GM11168 (cell line): ENCODE measurements at regions not wholly inside any gene's neighbourhood (a gene's known extent, or its start where the extent isn't known, plus 50 kb on each side); places are given as distances from the start of the nearest gene placed in this dataset.

Source experiments
- in situ Hi-C: fragments of 300-500 bp; cut with MboI; formaldehyde crosslinking; loops from one replicate; pipeline ENCODE4 v1.12.0; 2022; ENCODE audit warnings: low sequenced_read_pairs; ENCODE audit not compliant: unreplicated experiment

DNA sequence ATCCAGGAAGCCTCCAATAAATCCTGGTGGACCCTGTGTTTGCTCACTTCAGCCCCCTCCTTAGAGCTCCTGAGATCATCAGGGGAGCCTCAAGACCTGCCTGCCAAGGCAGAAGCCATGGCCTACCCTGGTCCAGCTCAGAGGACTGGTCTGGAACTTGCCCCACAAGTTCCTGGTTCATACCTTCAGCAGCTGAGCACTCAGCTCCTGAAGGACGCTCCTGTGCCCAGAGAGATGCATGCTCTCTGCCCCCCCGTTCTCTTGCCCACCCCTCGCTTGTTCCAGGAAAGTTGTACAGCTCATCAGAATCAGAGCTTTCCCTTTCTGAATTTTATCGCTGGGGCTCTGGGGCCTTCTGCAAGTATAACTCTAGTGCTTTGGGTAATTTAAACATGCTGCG, 210.5 kb upstream of the ISX start:
- in situ Hi-C loops, result no loop called here

DNA sequence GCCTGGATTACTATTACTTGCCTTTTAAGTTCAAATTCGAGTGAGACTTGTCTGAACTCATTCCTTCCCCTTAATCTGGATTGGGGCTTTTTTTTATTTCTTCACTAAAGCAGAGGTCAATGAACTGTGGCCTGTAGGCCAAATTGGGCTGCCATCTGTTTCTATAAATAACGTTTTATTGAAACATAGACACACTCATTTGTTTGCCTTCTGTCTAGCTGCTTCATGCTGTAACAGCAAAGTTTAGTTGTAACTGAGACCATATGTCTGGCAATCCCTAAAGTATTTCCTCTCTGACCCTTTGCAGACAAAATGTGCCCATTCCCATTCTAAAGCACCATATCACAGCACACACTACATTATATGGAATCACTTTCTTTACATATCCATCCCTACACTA, 207.9 kb upstream of the ISX start:
- in situ Hi-C loops, result no loop called here

DNA sequence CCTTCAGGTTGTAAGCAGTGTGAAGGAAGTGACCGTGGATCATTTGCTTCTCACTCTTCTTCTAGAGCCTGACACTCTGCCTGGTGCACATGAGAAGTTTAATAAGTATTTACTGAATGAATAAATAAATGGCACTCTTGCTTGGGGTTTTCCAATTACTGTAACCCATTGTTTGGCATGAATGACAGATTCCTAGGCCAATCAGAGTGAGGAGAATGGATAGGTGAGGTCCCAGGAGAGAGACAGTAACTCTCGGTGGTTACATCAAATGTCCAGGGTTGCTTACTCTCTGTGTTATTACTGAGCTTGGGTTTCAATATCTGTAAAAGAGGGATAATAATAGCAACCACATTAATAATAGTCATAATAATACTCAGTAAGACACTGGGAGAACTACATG, 204.2 kb upstream of the ISX start:
- in situ Hi-C loops, result no loop called here

DNA sequence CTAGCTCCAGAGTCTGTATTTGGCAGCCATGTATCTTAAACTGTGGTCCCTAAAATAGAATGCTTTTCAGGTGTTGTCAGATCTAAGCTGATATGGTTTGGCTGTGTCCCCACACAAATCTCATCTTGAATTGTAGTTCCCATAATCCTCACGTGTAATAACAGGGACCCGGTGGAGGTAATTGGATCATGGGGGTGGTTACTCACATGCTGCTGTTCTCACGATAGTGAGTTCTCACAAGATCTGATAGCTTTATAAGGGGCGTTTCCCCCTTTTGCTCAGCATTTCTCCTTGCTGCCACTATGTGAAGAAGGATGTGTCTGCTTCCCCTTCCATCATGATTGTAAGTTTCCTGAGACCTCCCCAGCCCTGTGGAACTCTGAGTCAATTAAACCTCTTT, 199.9 kb upstream of the ISX start:
- in situ Hi-C loops, result no loop called here

DNA sequence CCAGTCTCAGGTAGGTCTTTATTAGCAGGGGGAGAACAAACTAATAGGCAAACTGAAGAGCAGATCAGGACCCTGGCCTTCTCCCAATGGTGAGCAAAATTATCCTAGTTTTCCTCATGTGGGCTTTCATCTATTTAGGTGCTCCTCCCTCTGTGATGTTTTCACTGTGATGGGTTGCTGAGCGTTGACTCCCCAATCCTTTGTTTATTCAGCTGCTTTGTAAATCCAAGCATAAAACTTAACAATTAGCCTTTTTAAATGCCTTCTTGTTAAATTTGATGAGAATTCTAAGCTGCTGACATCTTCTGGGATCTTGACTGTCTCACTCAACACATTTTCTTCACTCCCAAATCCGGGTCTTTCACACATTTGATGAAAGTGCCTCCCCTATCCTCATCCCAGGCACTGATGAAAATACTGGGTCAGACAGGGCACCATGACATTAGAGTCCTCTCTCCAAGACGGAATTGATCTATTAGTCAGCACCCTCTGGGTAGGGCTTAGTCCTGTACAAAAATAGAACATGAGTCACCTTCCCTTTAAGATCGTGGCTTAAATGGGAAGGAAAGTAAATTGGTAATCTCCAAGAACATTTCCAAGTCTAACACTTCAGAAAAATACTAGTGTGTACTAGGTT, 199.3 kb upstream of the ISX start:
- in situ Hi-C loops, result no loop called here

DNA sequence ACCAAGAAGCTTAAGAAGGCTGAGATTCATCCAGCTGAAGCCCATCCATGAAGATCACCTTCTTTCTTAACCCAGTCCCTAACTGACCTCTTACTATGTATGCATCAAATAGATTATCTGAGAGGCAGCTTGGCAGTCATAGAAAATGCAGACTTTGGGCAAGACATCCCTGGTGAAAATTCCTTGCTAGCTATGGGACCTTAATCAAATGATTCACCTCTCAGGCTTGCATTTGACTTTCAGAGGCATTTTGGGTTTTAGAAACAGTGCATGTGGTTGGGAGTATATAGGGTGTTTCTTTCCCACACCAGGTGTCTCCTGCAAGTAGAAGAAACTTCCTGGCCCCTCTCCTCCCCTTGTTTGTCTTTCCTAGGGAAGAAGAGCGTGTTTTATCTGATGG, 188.5 kb upstream of the ISX start:
- in situ Hi-C loops, result no loop called here

DNA sequence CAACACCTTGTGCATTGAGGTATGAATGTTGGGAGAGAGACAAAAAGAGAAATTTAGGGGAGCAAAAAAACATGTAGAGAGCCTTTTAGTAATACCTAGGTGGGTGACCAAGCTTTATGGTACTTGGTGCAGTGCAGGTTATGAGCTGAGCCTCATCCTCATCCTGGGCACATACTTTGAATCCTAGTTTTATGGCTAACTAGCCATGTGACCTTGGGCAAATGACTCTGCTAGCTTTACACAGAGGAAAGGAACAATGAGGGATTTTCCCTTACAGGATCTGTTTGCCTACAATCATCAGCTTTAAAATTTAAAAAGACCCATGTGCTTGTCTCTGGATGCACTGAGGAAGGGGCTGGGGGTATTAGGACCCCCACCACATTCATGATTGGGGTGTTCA, 187.8 kb upstream of the ISX start:
- in situ Hi-C loops, result no loop called here

DNA sequence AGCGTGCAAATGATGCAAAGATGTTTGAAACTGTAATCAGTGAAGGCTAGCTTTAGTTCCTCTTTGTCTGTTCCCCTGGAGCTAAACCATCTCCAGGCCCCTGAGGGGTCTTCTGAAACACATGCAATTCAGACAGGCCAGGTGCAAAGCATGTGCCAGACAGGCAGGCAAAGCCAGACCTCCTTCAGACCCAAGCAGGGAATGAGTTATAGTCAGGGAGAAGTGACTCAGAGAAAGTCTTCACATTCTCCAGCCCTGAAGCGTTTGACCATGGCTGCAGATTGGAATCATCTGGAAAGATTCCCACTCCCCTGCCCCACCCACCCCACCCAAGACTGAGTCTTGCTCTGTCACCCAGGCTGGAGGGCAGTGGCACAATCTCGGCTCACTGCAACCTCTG, 187.0 kb upstream of the ISX start:
- in situ Hi-C loops, result no loop called here

DNA sequence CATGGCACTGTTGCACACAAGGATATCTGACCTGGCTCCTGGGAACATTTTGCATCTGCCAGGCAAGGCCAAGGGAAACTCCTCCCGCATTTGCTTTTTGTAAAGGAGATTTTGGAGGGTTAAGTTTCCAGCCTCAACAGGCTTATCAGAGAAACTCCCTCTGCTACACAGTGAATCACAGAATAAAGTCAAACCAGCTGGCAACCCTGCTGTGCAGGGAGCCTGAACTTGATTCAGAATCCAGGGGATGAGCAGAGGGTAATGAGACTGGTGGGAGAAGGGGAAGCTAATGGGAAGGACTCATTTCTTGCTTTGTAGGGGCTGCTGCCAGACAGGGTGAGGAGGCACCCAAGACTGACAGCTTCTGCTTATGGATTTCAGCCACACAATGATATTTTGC, 185.3 kb upstream of the ISX start:
- in situ Hi-C loops, result no loop called here

DNA sequence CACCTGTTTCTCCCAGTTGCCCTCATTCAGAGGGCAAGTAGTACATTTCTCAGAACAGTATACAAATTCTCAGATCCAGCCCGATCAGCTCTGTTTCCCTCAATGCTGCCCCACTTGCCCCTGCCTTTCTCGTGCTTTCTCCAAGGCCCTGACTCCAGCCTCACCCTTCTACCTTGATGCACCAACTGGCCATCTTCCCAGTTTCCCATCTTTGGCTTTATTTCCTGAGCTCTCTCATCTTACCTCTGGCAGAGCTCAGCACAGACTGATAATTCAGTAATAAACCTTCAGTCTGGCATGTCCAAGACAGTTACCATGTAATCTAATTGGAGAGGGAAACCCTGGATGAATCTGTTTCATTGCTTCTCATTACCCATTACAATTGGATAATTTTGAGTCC, 184.5 kb upstream of the ISX start:
- in situ Hi-C loops, result no loop called here

DNA sequence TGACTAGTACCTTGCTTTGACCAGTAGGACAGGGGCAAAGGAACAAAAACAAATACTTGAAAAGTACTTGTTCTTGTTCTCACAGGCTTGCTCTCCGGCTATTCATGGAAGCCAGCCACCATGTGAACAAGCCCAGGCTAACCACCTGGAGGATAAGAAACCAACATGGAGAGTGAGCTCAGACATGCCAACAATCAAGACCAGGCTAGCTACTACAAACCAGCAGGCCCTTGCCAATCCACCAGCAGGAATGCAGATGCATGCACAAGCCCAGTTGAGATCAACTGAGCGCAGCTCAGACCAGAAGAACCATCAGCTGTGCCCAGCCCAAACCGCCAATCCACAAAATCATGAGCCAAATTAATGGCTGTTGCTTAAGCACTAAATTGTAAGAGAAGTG, 180.1 kb upstream of the ISX start:
- in situ Hi-C loops, result no loop called here

DNA sequence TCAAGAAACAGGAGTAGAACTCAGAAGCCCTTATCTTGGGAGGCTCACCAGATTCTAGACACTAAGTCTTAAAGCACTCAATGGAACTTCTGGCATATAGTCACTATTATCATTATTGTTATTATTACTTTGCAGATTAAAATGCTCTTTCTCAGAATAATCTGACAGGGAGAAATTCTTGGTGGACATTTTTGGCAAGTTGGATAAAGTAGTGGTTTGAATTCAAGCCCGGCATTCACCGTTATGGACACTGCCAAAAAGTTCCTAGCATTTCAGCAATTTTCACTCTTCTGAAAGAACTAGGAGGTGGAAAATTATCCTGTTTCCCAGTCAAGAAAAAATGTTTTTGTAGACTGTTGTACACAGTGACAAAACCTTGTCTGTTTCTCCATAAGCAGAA, 179.6 kb upstream of the ISX start:
- in situ Hi-C loops, result no loop called here

DNA sequence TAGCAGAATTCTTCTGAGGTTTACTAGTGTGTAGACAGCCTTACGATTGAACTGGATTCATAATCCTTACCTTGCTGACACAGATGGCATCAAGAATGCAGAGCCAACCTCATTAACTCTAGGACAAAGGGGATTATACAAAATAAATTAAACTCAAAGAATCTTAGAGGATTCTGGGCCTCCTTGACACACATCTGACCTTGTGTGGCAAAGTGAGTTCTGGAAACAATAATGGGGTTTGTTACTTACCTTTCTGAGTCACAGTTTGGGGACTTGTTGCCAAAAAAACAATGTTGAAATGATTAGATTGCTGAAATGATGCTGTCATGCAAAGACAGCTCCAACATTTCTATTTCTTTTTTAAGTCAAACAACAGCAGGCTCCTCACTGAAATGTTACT, 179.1 kb upstream of the ISX start:
- in situ Hi-C loops, result no loop called here

DNA sequence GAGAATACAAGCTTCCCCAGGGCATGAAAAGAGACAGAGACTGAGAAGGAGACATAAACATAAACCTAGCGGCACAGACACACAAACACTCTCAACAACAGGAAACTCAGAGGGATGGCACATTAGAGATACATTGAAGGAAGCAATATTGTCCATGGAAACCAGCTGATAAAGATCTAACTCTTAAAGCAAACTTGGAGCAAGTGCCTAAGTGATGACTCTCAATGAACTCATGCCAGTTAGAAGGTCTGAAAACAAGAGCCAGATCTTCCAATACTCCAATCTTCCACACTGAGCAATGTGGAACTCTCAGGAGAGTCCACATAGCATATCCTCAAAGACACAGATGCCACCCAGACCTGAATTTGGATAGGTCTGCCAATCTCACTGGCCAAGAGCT, 168.8 kb upstream of the ISX start:
- in situ Hi-C loops, result no loop called here

DNA sequence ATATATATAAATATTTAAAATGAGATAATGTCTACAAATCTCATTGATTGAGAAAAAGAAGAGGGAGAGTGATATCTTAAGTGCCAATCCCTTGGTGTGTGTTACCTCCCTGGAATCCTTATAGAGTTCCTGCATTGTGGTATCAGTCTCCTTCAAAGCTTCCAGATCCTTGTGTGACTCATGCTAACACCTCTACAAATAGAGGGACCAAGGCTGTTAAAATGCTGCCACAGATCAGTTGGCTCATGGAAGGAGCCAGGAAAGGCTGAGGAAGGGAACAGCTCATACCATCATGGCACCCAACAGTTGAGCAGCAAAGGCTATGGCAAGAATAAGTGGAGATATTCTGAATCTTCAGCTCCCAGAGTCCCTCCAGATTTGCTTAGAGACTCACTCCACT, 163.6 kb upstream of the ISX start:
- in situ Hi-C loops, result no loop called here

DNA sequence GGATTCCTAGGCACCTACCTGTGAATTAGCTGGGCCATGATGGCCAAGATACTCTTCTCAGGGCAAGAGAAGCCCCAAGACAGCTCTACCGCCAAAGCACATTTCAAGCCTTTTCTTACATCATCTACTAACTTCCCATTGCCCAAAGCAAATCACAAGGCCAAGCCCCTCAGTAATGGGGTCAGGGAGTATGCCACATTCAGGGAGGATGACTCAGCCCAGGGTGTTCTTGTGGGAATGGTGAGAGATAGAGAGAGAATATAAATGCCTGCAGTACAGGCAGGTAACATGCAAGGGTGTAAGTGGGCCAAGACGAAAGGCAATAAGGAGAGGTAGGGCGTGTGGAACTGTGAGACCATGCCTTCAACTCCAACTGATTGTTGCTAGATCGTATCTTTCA, 162.5 kb upstream of the ISX start:
- in situ Hi-C loops, result no loop called here

DNA sequence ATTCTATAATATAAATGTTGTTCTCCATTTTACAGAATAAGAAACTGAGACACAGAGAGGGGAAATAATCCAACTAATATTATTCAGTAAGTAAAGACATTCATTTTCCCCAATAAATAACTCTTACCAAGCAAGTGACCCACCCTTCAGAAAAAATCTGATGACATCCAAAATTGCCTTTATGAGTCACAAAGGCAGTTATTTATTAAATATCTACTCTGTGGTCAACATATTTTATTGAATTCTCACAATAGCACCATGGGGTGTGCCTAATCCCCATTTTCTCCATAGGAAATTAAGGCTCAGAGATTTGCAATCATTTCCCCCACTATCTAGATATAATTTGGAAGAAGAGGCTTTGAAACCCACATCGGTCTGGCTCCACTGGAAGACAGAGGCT, 161.5 kb upstream of the ISX start:
- in situ Hi-C loops, result no loop called here

DNA sequence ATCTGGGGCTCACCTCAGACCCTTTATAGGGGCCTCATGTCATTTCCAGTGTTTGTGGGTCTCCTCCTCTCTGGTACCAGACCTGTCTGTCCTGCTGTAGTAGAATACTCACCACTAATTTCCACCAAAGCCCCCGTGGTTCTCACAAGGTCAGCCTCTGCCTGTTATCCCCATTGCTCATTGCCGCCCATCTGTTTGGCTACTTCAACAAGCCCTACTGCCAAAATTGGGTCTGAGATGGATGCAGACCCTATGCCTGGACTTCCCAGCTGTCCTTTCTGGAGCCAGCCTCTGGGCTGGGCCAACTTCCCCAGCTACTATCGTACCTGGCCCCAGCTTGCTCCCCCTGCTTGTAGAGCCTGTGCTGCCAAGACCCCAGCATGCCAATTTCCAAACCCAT, 152.1 kb upstream of the ISX start:
- in situ Hi-C loops, result no loop called here

DNA sequence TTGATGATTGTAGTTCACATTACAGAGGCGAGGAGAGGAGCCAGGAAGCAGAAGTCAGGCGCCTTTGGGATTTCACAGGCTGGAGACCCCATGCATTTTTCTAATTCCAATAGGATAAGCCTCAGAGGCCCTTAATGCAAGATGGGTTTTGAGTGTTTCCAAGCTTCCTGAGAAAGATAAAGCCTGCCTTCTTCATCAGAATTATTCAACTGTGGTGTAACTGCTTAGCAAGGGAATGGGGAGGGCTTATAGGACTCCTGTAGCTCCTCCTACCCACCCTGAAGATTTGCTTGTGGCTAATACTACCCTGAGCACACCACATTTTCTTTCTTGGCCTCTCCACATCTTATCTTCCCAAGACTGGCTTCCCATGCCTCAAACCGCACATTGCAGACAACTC, 151.1 kb upstream of the ISX start:
- in situ Hi-C loops, result no loop called here

DNA sequence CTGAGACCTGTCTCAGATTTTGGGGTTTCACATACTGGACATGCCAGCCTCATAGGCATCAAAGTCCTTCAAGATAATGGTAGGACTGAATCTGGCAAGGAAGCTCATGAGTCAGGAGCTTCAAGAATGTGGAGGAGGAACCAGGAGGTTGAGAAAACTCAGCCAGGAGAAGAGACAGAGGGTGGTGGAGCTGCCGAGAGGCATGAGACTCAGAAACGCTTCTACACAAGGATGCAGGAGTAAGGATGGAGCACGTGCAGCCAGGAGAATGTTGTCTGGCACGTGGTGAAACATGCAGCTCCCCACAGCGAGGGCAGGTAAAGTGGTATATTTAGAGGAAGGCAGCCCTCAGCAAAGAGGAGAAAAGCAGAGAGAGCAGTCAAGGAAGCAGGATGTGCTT, 148.7 kb upstream of the ISX start:
- in situ Hi-C loops, result no loop called here

DNA sequence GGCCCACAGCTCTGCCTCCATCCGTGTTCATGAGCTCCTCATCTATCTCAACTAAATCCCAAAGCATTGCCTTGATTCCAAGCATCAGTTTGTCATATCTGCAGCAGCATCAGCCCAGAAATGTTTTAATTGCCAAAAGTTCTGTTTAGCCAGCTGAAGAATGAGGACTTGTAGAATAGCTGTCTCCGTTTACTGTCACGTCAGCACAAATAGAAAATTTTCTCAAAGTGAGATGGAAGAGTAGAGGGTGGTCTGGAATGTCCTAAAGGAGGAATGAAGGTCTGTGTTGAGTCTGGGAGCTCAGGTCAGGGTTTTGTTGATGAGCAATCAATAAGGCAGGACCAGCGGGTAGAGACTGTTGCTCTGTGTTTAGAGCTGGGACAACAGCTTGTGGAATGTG, 134.9 kb upstream of the ISX start:
- in situ Hi-C loops, result no loop called here

DNA sequence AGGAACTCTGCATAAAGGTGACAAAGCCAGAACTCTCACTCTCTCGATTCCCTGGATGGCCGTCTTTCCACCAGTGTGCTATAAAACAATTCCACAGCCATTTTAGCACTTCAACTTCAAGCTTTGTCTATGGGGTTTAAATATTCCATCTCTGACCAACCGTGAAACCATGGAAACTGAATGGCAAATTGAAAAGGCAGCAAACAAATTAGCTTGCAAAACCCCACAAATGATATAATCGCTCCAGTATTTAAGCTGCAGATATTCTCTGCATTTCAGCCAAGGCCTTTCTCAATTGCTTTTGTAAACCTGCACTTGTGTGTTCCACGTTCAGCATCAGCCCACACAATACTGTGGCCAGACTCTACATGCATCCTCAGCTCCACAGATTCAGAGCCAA, 131.7 kb upstream of the ISX start:
- in situ Hi-C loops, result no loop called here

DNA sequence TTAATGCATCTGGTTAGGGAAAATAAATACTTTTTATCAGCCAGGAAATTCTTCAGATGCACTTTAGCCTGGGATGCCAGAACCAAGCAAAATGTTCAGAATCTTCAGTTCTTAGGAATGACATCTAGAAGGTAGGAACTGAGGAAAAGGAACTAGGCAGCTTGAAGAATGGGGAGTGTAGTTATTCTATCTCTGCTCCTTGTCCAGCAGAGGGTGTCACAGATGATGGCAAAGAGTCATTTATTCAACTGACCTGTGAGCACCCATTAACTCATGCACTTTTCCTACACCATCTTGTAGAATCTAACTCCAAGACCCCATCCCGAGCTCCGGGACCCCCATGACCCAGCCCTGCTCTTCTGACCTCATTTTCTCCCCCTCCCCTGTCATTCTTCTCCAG, 122.1 kb upstream of the ISX start:
- in situ Hi-C loops, result no loop called here
